ENCODE measurements at regions not wholly inside any gene's neighbourhood (a gene's known extent, or its start where the extent isn't known, plus 50 kb on each side); places are given as distances from the start of the nearest gene placed in this dataset.

DNA sequence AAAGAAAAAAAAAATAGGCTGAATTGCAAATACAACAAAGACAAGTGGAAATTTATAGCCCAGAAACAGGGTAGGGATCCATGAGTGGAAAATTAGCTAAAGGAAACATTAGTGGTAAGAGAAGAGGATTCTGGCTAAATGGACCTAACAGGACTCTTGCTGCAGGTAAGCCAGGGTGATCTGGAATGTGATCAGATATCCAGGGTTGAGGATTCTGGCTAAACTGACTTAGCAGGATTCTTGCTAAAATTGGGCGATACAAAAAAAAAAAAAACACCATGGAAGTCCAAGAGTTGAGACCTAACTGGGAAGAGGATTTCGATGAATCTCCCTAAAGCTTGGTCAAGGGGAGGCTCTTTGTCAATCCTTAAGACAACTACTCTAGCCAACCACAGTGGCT is 61.7 kb upstream of the ATF7IP2 start:
- no peak for DNase-seq
- H2AFZ ChIP-seq (ENCODE audit: insufficient read depth, low read depth, low read length, poor library complexity, severe bottlenecking), result no peak overlapping the region
- peaks cover 3 to 10% of the 10 kb centered on the region in 2 donors for H3K4me1 ChIP-seq (ENCODE audit: control insufficient read depth in 1 of 2, insufficient read depth in 2 of 2, low read length in 2 of 2)
- no peaks in the 10 kb centered on the region for H3K36me3 ChIP-seq (replicated peaks in 1 of 2; ENCODE audit: control insufficient read depth in 1 of 2, insufficient read depth in 2 of 2, low read length in 2 of 2)
- WGBS (ENCODE audit: insufficient coverage), result 100% methylated on average over 1 of the region's 2 CpGs
- no peaks in the 10 kb centered on the region for H3K9me3 ChIP-seq (replicated peaks in 1 of 2; ENCODE audit: control insufficient read depth in 1 of 2, insufficient read depth in 1 of 2, low read length in 2 of 2)
- Mint-ChIP-seq H3K4me1 (peaks cover 7% of the 10 kb centered on the region), H3K27me3 (ENCODE audit: low read depth in 3 of 3) (no peaks in the 10 kb centered on the region), H3K9me3 (peaks cover 0 to 6% (median 2%) of the 10 kb centered on the region in 7 donors), H3K4me3 (no peak overlapping the region), H3K27ac (no peak overlapping the region), H3K36me3 (no peaks in the 10 kb centered on the region)
- H3K79me2 ChIP-seq (ENCODE audit: insufficient read depth, low read length), result no peaks in the 10 kb centered on the region
- TF ChIP-seq CTCF (IDR thresholded peaks at IDR 0.05), result no peak
- no peaks in the 10 kb centered on the region for H4K20me1 ChIP-seq (ENCODE audit: insufficient read depth, low read length)
- H3K27me3 ChIP-seq (ENCODE audit: control insufficient read depth in 2 of 2, insufficient read depth in 2 of 2, low read length in 2 of 2), result no peaks in the 10 kb centered on the region
- no peak overlapping the region for H3K27ac ChIP-seq (ENCODE audit: low read depth in 1 of 2, low read length in 2 of 2)
- intact Hi-C loops (cut with micrococcal nuclease), result no loop called here
- no peak overlapping the region for H3K4me2 ChIP-seq (replicated peaks; ENCODE audit: extremely low read depth, low read length, poor library complexity, severe bottlenecking)
- H3K4me3 ChIP-seq (replicated peaks in 1 of 3; ENCODE audit: low read depth in 2 of 3, low read length in 3 of 3), result no peak overlapping the region
- no peak overlapping the region for H3K9ac ChIP-seq (ENCODE audit: insufficient read depth, low read length, poor library complexity, severe bottlenecking)

DNA sequence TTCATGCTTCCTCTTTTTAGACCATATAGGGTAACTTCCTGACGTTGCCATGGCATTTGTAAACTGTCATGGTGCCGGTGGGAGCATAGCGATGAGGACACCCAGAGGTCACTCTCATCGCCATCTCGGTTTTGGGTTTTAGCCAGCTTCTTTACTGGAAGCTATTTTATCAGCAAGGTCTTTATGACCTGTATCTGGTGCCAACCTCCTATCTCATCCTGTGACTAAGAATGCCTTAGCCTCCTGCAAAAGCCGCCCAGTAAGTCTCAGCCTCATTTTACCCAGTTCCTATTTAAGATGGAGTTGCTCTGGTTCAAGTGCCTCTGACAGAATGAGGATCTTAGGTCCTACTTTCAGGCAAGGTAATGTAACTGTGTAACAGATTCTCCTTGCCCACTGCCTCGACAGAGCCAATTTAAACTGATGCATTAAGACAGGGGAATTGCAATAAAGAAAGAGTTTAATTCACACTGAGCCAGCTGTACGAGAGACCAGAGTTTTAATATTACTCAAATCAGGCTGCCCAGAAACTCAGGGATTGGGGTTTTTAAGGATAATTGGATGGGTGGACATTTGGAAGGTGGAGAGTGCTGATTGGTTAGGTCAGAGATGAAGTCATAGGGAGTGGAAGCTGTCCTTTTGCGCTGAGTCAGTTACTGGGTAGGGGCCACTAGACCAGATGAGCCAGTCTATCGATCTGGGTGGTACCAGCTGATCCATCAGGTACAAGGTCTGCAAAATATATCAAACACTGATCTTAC is 59.9 kb upstream of the ATF7IP2 start:
- DNase-seq, result no peak

More for the DNA sequence above, 59.9 kb upstream of the ATF7IP2 start:
- Histone ChIP-seq H3K4me2 (replicated peaks; ENCODE audit: extremely low read depth, low read length, poor library complexity, severe bottlenecking) (no peak overlapping the region), H3K4me1 (ENCODE audit: control insufficient read depth in 1 of 2, insufficient read depth in 2 of 2, low read length in 2 of 2) (peaks cover 8 to 18% of the 10 kb centered on the region in 2 donors), H3K9me3 (replicated peaks in 1 of 2; ENCODE audit: control insufficient read depth in 1 of 2, insufficient read depth in 1 of 2, low read length in 2 of 2) (no peaks in the 10 kb centered on the region), H3K27me3 (ENCODE audit: control insufficient read depth in 2 of 2, insufficient read depth in 2 of 2, low read length in 2 of 2) (no peaks in the 10 kb centered on the region), H3K36me3 (replicated peaks in 1 of 2; ENCODE audit: control insufficient read depth in 1 of 2, insufficient read depth in 2 of 2, low read length in 2 of 2) (no peaks in the 10 kb centered on the region), H3K4me3 (replicated peaks in 1 of 3; ENCODE audit: low read depth in 2 of 3, low read length in 3 of 3) (no peak overlapping the region), H4K20me1 (ENCODE audit: insufficient read depth, low read length) (no peaks in the 10 kb centered on the region), H3K9ac (ENCODE audit: insufficient read depth, low read length, poor library complexity, severe bottlenecking) (no peak overlapping the region), H3K27ac (ENCODE audit: low read depth in 1 of 2, low read length in 2 of 2) (no peak overlapping the region), H2AFZ (ENCODE audit: insufficient read depth, low read depth, low read length, poor library complexity, severe bottlenecking) (no peak overlapping the region), H3K79me2 (ENCODE audit: insufficient read depth, low read length) (no peaks in the 10 kb centered on the region)
- Mint-ChIP-seq H3K36me3 (no peaks in the 10 kb centered on the region), H3K4me1 (peaks cover 14% of the 10 kb centered on the region), H3K27ac (no peak overlapping the region), H3K9me3 (peaks cover 0 to 6% (median 2%) of the 10 kb centered on the region in 7 donors), H3K4me3 (no peak overlapping the region), H3K27me3 (ENCODE audit: low read depth in 3 of 3) (peaks cover 2 to 3% (median 2%) of the 10 kb centered on the region in 3 donors)
- no peak for TF ChIP-seq CTCF (IDR thresholded peaks at IDR 0.05)
- intact Hi-C loops (cut with micrococcal nuclease), result no loop called here
- WGBS (ENCODE audit: insufficient coverage), result 76% methylated on average over 7 of the region's 10 CpGs

Measured in CD14-positive monocyte (primary cell).